ENCODE measurements at regions not wholly inside any gene's neighbourhood (a gene's known extent, or its start where the extent isn't known, plus 50 kb on each side); places are given as distances from the start of the nearest gene placed in this dataset.
A peak's percentile ranks its signal among the peaks of the same experiment; 100 is the strongest.

DNA sequence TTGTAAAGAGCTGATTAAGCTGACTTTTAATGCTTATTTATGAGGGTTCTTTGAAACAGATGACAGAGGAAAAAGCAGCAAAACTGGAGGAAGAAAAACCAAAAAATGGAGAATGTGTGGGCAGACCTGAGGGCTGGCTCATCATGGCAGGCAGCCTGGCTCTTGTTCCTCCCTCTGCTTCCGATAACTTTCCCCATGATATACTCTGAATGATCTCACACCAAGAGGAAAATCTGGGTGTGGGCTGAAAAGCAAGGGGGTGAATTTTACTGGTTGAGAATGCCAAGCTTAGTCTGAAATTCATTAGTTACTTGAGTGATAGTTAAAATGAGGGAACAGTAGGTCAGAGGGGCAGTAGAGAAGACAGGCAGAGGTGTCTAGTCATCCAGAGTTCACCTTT is 330.1 kb upstream of the PRICKLE1 start:
- TF ChIP-seq, protein P1, sequence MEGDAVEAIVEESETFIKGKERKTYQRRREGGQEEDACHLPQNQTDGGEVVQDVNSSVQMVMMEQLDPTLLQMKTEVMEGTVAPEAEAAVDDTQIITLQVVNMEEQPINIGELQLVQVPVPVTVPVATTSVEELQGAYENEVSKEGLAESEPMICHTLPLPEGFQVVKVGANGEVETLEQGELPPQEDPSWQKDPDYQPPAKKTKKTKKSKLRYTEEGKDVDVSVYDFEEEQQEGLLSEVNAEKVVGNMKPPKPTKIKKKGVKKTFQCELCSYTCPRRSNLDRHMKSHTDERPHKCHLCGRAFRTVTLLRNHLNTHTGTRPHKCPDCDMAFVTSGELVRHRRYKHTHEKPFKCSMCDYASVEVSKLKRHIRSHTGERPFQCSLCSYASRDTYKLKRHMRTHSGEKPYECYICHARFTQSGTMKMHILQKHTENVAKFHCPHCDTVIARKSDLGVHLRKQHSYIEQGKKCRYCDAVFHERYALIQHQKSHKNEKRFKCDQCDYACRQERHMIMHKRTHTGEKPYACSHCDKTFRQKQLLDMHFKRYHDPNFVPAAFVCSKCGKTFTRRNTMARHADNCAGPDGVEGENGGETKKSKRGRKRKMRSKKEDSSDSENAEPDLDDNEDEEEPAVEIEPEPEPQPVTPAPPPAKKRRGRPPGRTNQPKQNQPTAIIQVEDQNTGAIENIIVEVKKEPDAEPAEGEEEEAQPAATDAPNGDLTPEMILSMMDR (IDR thresholded peaks at IDR 0.05) = no peak
- H3K27me3 ChIP-seq = no peaks in the 10 kb centered on the region
- H3K4me3 ChIP-seq = no peak overlapping the region
- no peak overlapping the region for H3K27ac ChIP-seq
- no peaks in the 10 kb centered on the region for H3K36me3 ChIP-seq
- FAIRE-seq (no peak), DNase-seq (no peak), ATAC-seq (no peak)
- peaks cover 0 to 25% (median 15%) of the 10 kb centered on the region in 3 donors for H3K4me1 ChIP-seq
- intact Hi-C loops (cut with DNase I) = no loop called here
- H3K9me3 ChIP-seq = no peaks in the 10 kb centered on the region
- 88 to 100% methylated on average over 1 of the region's 1 CpG for WGBS, 2 donors

GRCh38 chr12:42918443-42918842 is 328.9 kb upstream of the PRICKLE1 start:
- ATAC-seq (no peak), FAIRE-seq (no peak), DNase-seq (no peak)
- peaks cover 0 to 28% (median 15%) of the 10 kb centered on the region in 3 donors for H3K4me1 ChIP-seq
- intact Hi-C loops (cut with DNase I) = no loop called here
- TF ChIP-seq, protein P1 (IDR thresholded peaks at IDR 0.05) = no peak
- no peaks in the 10 kb centered on the region for H3K36me3 ChIP-seq
- WGBS, 2 donors = 88 to 91% methylated on average over 3 of the region's 3 CpGs
- H3K27me3 ChIP-seq = no peaks in the 10 kb centered on the region
- H3K27ac ChIP-seq = no peak overlapping the region
- no peaks in the 10 kb centered on the region for H3K9me3 ChIP-seq
- no peak overlapping the region for H3K4me3 ChIP-seq

DNA sequence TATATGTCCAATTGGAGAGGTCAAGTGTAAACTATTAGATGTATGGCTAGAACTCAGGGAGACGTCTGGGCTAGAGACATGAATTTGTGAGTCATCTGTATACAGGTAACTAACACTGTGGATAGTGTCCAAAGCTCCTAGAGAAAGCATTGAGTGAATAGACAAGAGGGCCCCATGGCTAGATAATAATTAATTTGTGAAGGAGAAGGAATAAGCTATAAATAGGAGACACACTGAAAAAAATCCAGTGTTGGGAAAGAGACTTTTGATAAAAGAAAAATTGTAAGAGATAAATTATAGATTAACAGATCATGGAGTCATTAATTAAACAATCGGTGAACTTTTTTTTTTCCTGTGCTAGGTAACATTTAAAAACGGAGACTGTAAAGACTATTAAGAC is 326.6 kb upstream of the PRICKLE1 start:
- intact Hi-C loops (cut with DNase I) = no loop called here
- FAIRE-seq (peak; percentile 13), ATAC-seq (peak; percentile 80 to 92 (median 88)), DNase-seq (no peak)
- 15 to 21% methylated on average over 3 of the region's 3 CpGs for WGBS, 2 donors
- no peaks in the 10 kb centered on the region for H3K36me3 ChIP-seq
- peaks cover 0 to 20% (median 15%) of the 10 kb centered on the region in 3 donors for H3K4me1 ChIP-seq
- TF ChIP-seq, protein P1 (IDR thresholded peaks at IDR 0.05) = no peak
- H3K27ac ChIP-seq = peak overlapping the region in 2 of 4 donors; percentile 36 to 42
- H3K9me3 ChIP-seq = no peaks in the 10 kb centered on the region
- H3K27me3 ChIP-seq = no peaks in the 10 kb centered on the region
- H3K4me3 ChIP-seq = no peak overlapping the region

DNA sequence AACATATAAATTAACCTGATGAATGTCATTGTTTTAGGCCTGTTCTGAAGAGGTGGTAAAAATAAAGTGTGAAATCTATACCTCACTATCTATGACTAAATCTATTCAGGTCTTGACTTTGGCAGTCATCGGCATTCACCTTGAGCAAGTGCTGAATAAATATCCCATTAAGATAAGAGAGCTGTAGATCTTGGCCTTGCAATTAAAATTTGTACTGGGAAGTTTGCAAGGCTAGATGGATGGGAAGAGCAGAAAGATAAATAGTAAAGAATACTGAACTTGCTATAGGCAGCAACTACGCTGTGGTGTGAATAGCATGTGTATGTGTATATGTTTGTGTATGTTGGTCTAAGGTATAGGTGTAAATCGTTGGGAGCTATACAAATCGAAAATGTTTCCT is 325.9 kb upstream of the PRICKLE1 start:
- TF ChIP-seq, protein P1 (IDR thresholded peaks at IDR 0.05) = no peak
- DNase-seq = no peak
- H3K4me3 ChIP-seq = no peak overlapping the region
- FAIRE-seq = no peak
- H3K9me3 ChIP-seq = no peaks in the 10 kb centered on the region
- H3K4me1 ChIP-seq = peaks cover 0 to 20% (median 15%) of the 10 kb centered on the region in 3 donors
- H3K27ac ChIP-seq = peak overlapping the region in 2 of 4 donors; percentile 9 to 44
- intact Hi-C loops (cut with DNase I) = no loop called here
- WGBS, 2 donors = 46 to 54% methylated on average over 4 of the region's 4 CpGs
- no peaks in the 10 kb centered on the region for H3K27me3 ChIP-seq
- ATAC-seq = peak in 3 of 4 donors; percentile 14 to 43 (median 21)
- H3K36me3 ChIP-seq = no peaks in the 10 kb centered on the region

DNA sequence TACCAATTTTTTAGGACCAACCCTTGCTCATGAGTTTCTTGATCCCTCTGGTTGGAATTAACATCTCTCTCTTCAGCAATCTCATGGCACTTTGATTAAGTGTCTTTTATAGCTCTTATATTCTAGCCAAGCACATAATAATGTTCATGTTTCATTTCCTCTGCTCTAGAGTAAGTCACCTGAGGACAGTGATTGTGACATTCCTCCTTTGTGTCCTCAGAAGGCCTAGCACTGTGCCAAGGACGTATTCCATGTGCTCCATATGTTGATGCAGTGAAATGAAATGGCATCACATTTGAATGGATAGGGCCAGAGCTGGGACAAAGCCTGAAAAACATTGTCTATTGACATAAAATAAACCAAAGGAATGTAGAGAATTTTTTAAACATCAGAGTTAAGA is 322.8 kb upstream of the PRICKLE1 start:
- DNase-seq = no peak
- H3K4me3 ChIP-seq = no peak overlapping the region
- H3K9me3 ChIP-seq = no peaks in the 10 kb centered on the region
- FAIRE-seq = no peak
- TF ChIP-seq, protein P1 (IDR thresholded peaks at IDR 0.05) = no peak
- no peak for ATAC-seq
- no peaks in the 10 kb centered on the region for H3K27me3 ChIP-seq
- H3K27ac ChIP-seq = no peak overlapping the region
- intact Hi-C loops (cut with DNase I) = no loop called here
- no peaks in the 10 kb centered on the region for H3K36me3 ChIP-seq
- peaks cover 0 to 20% (median 15%) of the 10 kb centered on the region in 3 donors for H3K4me1 ChIP-seq
- 69 to 84% methylated on average over 1 of the region's 1 CpG for WGBS, 2 donors
